ENCODE measurements at regions not wholly inside any gene's neighbourhood (a gene's known extent, or its start where the extent isn't known, plus 50 kb on each side); places are given as distances from the start of the nearest gene placed in this dataset.

- in situ Hi-C loops (cut with HindIII; ENCODE audit: low sequenced_read_pairs), result no loop called here
Measured at GRCh38 chr15:87805117-87805820, 451.3 kb downstream of the NTRK3 start.

- in situ Hi-C loops (cut with HindIII; ENCODE audit: low sequenced_read_pairs), result no loop called here
Measured at GRCh38 chr15:87804451-87804850, 452.1 kb downstream of the NTRK3 start.

GRCh38 chr15:87799838-87800237 is 456.7 kb downstream of the NTRK3 start:
- in situ Hi-C loops (cut with HindIII; ENCODE audit: low sequenced_read_pairs), result no loop called here

GRCh38 chr15:87799428-87799827 is 457.1 kb downstream of the NTRK3 start:
- in situ Hi-C loops (cut with HindIII; ENCODE audit: low sequenced_read_pairs), result no loop called here

- in situ Hi-C loops (cut with HindIII; ENCODE audit: low sequenced_read_pairs), result no loop called here
Measured at GRCh38 chr15:87793725-87794124, 462.8 kb downstream of the NTRK3 start.

- in situ Hi-C loops (cut with HindIII; ENCODE audit: low sequenced_read_pairs), result no loop called here
Measured at GRCh38 chr15:87792250-87793040, 464.1 kb downstream of the NTRK3 start.

- in situ Hi-C loops (cut with HindIII; ENCODE audit: low sequenced_read_pairs), result no loop called here
Measured at GRCh38 chr15:87781959-87782625, 474.4 kb downstream of the NTRK3 start.

GRCh38 chr15:87779746-87780145 is 476.8 kb downstream of the NTRK3 start:
- in situ Hi-C loops (cut with HindIII; ENCODE audit: low sequenced_read_pairs), result no loop called here

- in situ Hi-C loops (cut with HindIII; ENCODE audit: low sequenced_read_pairs), result no loop called here
Measured at GRCh38 chr15:87778358-87778757, 478.2 kb downstream of the NTRK3 start.

- in situ Hi-C loops (cut with HindIII; ENCODE audit: low sequenced_read_pairs), result no loop called here
Measured at GRCh38 chr15:87777054-87777561, 479.4 kb downstream of the NTRK3 start.

GRCh38 chr15:87767516-87767915 is 489.0 kb downstream of the NTRK3 start:
- in situ Hi-C loops (cut with HindIII; ENCODE audit: low sequenced_read_pairs), result no loop called here

GRCh38 chr15:87764461-87765240 is 491.9 kb downstream of the NTRK3 start:
- in situ Hi-C loops (cut with HindIII; ENCODE audit: low sequenced_read_pairs), result no loop called here

GRCh38 chr15:87763837-87764236 is 492.7 kb downstream of the NTRK3 start:
- in situ Hi-C loops (cut with HindIII; ENCODE audit: low sequenced_read_pairs), result no loop called here

GRCh38 chr15:87761736-87762509 is 494.6 kb downstream of the NTRK3 start:
- in situ Hi-C loops (cut with HindIII; ENCODE audit: low sequenced_read_pairs), result no loop called here

- in situ Hi-C loops (cut with HindIII; ENCODE audit: low sequenced_read_pairs), result no loop called here
Measured at GRCh38 chr15:87760547-87761314, 495.8 kb downstream of the NTRK3 start.

- in situ Hi-C loops (cut with HindIII; ENCODE audit: low sequenced_read_pairs), result no loop called here
Measured at GRCh38 chr15:87758794-87759418, 497.6 kb downstream of the NTRK3 start.

- in situ Hi-C loops (cut with HindIII; ENCODE audit: low sequenced_read_pairs), result no loop called here
Measured at GRCh38 chr15:87757084-87757483, 499.5 kb downstream of the NTRK3 start.

GRCh38 chr15:87756072-87756471 is 500.5 kb downstream of the NTRK3 start:
- in situ Hi-C loops (cut with HindIII; ENCODE audit: low sequenced_read_pairs), result no loop called here

- in situ Hi-C loops (cut with HindIII; ENCODE audit: low sequenced_read_pairs), result no loop called here
Measured at GRCh38 chr15:87755226-87755625, 501.3 kb downstream of the NTRK3 start.

Measured in endothelial cell of hepatic sinusoid (primary cell).